A673 (cell line): ENCODE measurements at regions not wholly inside any gene's neighbourhood (a gene's known extent, or its start where the extent isn't known, plus 50 kb on each side); places are given as distances from the start of the nearest gene placed in this dataset.

ENCODE experiments used
- BruUV-seq: library from RNA; stranded (reverse); fragments of 400-500 nt; replicated peaks from 2 replicates; lab custom pipeline; 2021; lab: Mats Ljungman, UMichigan
- CTCF ChIA-PET: fragments of 300-600 bp; sonication (Branson Sonifier 250); formaldehyde crosslinking; loops from one replicate; lab custom pipeline; 2022; ENCODE audit warnings: antibody characterized with exemption; lab: Charles Lee
- POLR2A ChIA-PET: fragments of 300-600 bp; sonication (Branson Sonifier 250); formaldehyde crosslinking; loops from one replicate; lab custom pipeline; 2022; ENCODE audit warnings: antibody characterized with exemption; ENCODE audit not compliant: low non-redundant PET; lab: Charles Lee
- DNase-seq: peaks from one replicate; pipeline ENCODE4 v3.0.0-alpha.2; 2015; ENCODE audit warnings: low spot score
- H3K27ac ChIP-seq: fragments of 200-600 bp; sonication (generic); 2 replicates; pipeline ENCODE4 v1.5.1; 2016; ENCODE audit warnings: mixed run types, low read depth, mild to moderate bottlenecking, mixed read lengths, antibody characterized with exemption, low read length; ENCODE audit not compliant: poor library complexity, severe bottlenecking
- H3K27me3 ChIP-seq: fragments of 200-600 bp; sonication (generic); replicated peaks from 2 replicates; pipeline ENCODE4 v1.6.1; 2017; ENCODE audit warnings: mixed run types, low read depth, mild to moderate bottlenecking, mixed read lengths, antibody characterized with exemption, low read length; ENCODE audit not compliant: insufficient read depth, poor library complexity
- H3K36me3 ChIP-seq: fragments of 200-600 bp; sonication (generic); 2 replicates; pipeline ENCODE4 v1.6.1; 2016; ENCODE audit warnings: mixed run types, mild to moderate bottlenecking, mixed read lengths, antibody characterized with exemption, low read length; ENCODE audit not compliant: insufficient read depth, poor library complexity, severe bottlenecking
- H3K4me1 ChIP-seq: fragments of 200-600 bp; sonication (generic); 2 replicates; pipeline ENCODE4 v1.6.1; 2017; ENCODE audit warnings: mixed run types, mild to moderate bottlenecking, mixed read lengths, antibody characterized with exemption, low read length; ENCODE audit not compliant: insufficient read depth, poor library complexity, severe bottlenecking
- H3K4me3 ChIP-seq: fragments of 200-600 bp; sonication (generic); 2 replicates; pipeline ENCODE4 v1.5.1; 2016; ENCODE audit warnings: low read depth, mixed run types, mild to moderate bottlenecking, mixed read lengths, low read length; ENCODE audit not compliant: poor library complexity, severe bottlenecking
- H3K9me3 ChIP-seq: fragments of 200-600 bp; sonication (generic); 2 replicates; pipeline ENCODE4 v1.6.1; 2016; ENCODE audit warnings: mixed run types, low read depth, mild to moderate bottlenecking, mixed read lengths, antibody characterized with exemption, low read length; ENCODE audit not compliant: poor library complexity, severe bottlenecking
- EZH2 ChIP-seq: fragments of 200-600 bp; sonication (generic); IDR thresholded peaks from 2 replicates; pipeline ENCODE4 v1.6.1; 2017; ENCODE audit warnings: borderline replicate concordance, low read depth, mild to moderate bottlenecking, mixed read lengths, antibody characterized with exemption, low read length; ENCODE audit not compliant: poor library complexity, severe bottlenecking
- intact Hi-C: fragments of 100-400 bp; cut with micrococcal nuclease; formaldehyde crosslinking; loops from one replicate; pipeline ENCODE4 v1.10.0; 2022; ENCODE audit not compliant: unreplicated experiment
- TF ChIP-seq, protein P1 (sequence below): fragments of 300-800, 200-600 bp; sonication (generic); conservative IDR thresholded peaks from 2 replicates; pipeline ENCODE4 v1.5.1; 2017; ENCODE audit warnings: low read depth, mild to moderate bottlenecking, antibody characterized with exemption, low read length, moderate library complexity, mixed read lengths

DNA sequence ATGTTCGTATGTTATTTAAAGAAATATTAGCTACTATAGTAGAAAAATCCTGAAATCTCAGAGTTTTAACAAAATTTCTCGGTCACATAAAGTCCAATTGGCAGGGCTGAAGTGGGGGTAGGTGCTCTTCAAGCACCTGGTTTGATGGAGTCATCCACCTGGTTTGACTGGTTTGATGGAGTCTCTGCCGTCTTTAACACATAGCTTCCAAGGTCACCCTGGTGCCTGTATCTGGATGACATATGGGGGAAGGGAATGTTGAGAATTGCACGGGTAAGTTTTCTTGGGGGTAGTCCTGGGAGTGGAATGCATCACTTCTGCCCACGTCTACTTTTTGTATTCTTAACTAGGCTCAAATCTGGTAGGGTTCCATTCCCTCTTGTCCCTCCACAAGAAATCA lies 351.2 kb downstream of the SH3GL2 start:
- ChIA-PET POLR2A (no interaction called here), CTCF (no interaction called here)
- no peak overlapping the region for H3K4me3 ChIP-seq
- no peaks in the 10 kb centered on the region for H3K9me3 ChIP-seq
- H3K27me3 ChIP-seq: no peaks in the 10 kb centered on the region
- no TSS peak for BruUV-seq
- no peak overlapping the region for H3K27ac ChIP-seq
- no peak for DNase-seq
- TF ChIP-seq, protein P1, sequence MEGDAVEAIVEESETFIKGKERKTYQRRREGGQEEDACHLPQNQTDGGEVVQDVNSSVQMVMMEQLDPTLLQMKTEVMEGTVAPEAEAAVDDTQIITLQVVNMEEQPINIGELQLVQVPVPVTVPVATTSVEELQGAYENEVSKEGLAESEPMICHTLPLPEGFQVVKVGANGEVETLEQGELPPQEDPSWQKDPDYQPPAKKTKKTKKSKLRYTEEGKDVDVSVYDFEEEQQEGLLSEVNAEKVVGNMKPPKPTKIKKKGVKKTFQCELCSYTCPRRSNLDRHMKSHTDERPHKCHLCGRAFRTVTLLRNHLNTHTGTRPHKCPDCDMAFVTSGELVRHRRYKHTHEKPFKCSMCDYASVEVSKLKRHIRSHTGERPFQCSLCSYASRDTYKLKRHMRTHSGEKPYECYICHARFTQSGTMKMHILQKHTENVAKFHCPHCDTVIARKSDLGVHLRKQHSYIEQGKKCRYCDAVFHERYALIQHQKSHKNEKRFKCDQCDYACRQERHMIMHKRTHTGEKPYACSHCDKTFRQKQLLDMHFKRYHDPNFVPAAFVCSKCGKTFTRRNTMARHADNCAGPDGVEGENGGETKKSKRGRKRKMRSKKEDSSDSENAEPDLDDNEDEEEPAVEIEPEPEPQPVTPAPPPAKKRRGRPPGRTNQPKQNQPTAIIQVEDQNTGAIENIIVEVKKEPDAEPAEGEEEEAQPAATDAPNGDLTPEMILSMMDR: no peak
- TF ChIP-seq EZH2: no peak
- H3K4me1 ChIP-seq: no peaks in the 10 kb centered on the region
- intact Hi-C loops: no loop called here
- H3K36me3 ChIP-seq: no peaks in the 10 kb centered on the region

DNA sequence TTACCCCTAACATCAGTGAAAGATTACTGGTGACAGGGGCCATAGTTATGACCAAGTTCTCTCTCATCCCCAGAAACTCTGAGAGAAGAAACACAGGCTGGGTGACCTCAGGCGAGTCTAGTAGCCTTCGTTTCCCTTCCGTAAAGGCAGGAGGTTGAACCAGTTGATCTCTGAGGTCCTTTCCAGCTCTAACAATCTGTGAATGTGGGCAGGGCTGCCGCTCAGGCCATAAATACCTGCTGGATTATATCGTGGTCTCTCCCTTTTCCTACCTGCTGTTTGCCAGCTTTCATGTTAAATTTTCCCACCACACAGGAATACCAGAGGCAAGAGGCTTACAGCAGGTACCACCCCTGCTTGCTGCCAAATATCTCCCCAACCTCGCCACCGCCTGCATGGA lies 357.5 kb downstream of the SH3GL2 start:
- no TSS peak for BruUV-seq
- CTCF ChIA-PET: no interaction called here
- H3K27ac ChIP-seq: no peak overlapping the region
- TF ChIP-seq EZH2: no peak
- TF ChIP-seq, protein P1: no peak
- POLR2A ChIA-PET: no interaction called here
- H3K36me3 ChIP-seq: no peaks in the 10 kb centered on the region
- intact Hi-C loops: no loop called here
- no peak for DNase-seq
- no peaks in the 10 kb centered on the region for H3K4me1 ChIP-seq
- no peaks in the 10 kb centered on the region for H3K27me3 ChIP-seq
- H3K9me3 ChIP-seq: no peaks in the 10 kb centered on the region
- no peak overlapping the region for H3K4me3 ChIP-seq

DNA sequence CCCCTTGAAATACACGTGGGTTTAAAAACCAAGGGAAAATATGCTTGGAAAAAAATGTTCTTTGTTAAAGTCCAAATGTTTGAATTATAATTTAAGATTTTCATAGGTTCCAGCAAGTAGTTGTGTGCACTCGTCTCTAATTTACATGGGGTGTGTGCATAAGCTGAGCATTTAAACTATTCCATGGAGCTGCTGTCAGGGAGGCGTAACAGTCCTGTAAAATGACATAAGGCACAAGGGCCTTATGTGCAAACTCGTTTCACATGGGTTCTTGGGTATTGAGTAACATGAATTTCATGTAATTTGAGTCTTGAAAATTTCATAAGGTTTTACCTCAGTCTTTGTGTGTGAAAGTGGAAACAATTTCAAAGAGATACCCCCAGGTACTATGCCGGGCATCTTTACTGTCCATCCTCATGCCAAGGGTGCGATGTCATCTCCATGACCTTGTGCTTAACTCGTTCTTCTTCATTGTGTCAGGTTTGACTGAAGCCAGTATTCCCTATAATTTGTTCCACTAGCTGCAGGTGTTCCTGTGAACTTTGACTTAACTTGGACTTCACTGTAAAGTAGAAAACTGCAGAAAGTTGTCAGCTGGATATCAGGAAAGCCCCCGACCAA lies 359.3 kb downstream of the SH3GL2 start:
- no peak for DNase-seq
- TF ChIP-seq, protein P1: no peak
- TF ChIP-seq EZH2: no peak
- Histone ChIP-seq H3K4me3 (no peak overlapping the region), H3K9me3 (no peaks in the 10 kb centered on the region), H3K4me1 (no peaks in the 10 kb centered on the region), H3K27ac (no peak overlapping the region), H3K27me3 (no peaks in the 10 kb centered on the region), H3K36me3 (no peaks in the 10 kb centered on the region)
- no TSS peak for BruUV-seq
- CTCF ChIA-PET: no interaction called here
- intact Hi-C loops: no loop called here
- POLR2A ChIA-PET: no interaction called here
